Ishikawa (cell line): ENCODE measurements at regions not wholly inside any gene's neighbourhood (a gene's known extent, or its start where the extent isn't known, plus 50 kb on each side); places are given as distances from the start of the nearest gene placed in this dataset.

Source experiments
- CEBPB ChIP-seq: IDR thresholded peaks from 2 replicates; pipeline ENCODE4 v1.6.1; 2012
- CREB1 ChIP-seq: IDR thresholded peaks from 2 replicates; pipeline ENCODE4 v1.6.1; 2012; ENCODE audit warnings: low read depth
- EGR1 ChIP-seq: IDR thresholded peaks from 2 replicates; pipeline ENCODE4 v1.6.1; 2012
- EP300 ChIP-seq: IDR thresholded peaks from 2 replicates; pipeline ENCODE4 v1.6.1; 2012; ENCODE audit warnings: borderline replicate concordance
- FOXM1 ChIP-seq: IDR thresholded peaks from 2 replicates; pipeline ENCODE4 v1.6.1; 2012; ENCODE audit warnings: low read depth, borderline replicate concordance
- MAX ChIP-seq: IDR thresholded peaks from 2 replicates; pipeline ENCODE4 v1.6.1; 2012
- NFIC ChIP-seq: IDR thresholded peaks from 2 replicates; pipeline ENCODE4 v1.6.1; 2012
- RAD21 ChIP-seq: IDR thresholded peaks from 2 replicates; pipeline ENCODE4 v1.6.1; 2012; ENCODE audit warnings: low read depth
- REST ChIP-seq: IDR thresholded peaks from 2 replicates; pipeline ENCODE4 v1.6.1; 2012; ENCODE audit warnings: low read depth, mild to moderate bottlenecking
- TAF1 ChIP-seq: IDR thresholded peaks from 2 replicates; pipeline ENCODE4 v1.6.1; 2012; ENCODE audit warnings: low read depth, mild to moderate bottlenecking
- TCF12 ChIP-seq: IDR thresholded peaks from 2 replicates; pipeline ENCODE4 v1.6.1; 2012; ENCODE audit warnings: low read depth
- TEAD4 ChIP-seq: IDR thresholded peaks from 2 replicates; pipeline ENCODE4 v1.6.1; 2012
- USF1 ChIP-seq: IDR thresholded peaks from 2 replicates; pipeline ENCODE4 v1.6.1; 2012
- YY1 ChIP-seq: IDR thresholded peaks from 2 replicates; pipeline ENCODE4 v1.6.1; 2012; ENCODE audit warnings: low read depth
- ZBTB7A ChIP-seq: IDR thresholded peaks from 2 replicates; pipeline ENCODE4 v1.6.1; 2012; ENCODE audit warnings: low read depth

- TF ChIP-seq TAF1 (no peak), ZBTB7A (no peak), MAX (no peak), TCF12 (no peak), NFIC (no peak), USF1 (no peak)
These were observed 100.5 kb downstream of the LRRC74A start for GRCh38 chr14:76926521-76927251.

- TF ChIP-seq ZBTB7A (no peak), TCF12 (no peak)
These were observed 98.9 kb downstream of the LRRC74A start for GRCh38 chr14:76925097-76925441.

GRCh38 chr14:76924371-76925096 is 98.3 kb downstream of the LRRC74A start:
- TF ChIP-seq TAF1 (no peak), TCF12 (0 out of 2 replicates have a peak, but pooled peaks have one; percentile 21), TEAD4 (no peak), ZBTB7A (no peak; the same call in 1 of the 2 replicates), CEBPB (no peak), NFIC (no peak), EP300 (no peak; the same call in 1 of the 2 replicates), FOXM1 (no peak), EGR1 (no peak), MAX (peak; percentile 68), USF1 (peak; percentile 91), REST (no peak), CREB1 (no peak), RAD21 (no peak), YY1 (no peak)

GRCh38 chr14:76923431-76924370 is 97.5 kb downstream of the LRRC74A start:
- TF ChIP-seq NFIC = no peak
- no peak for TF ChIP-seq TAF1
- TF ChIP-seq USF1 = no peak
- TF ChIP-seq FOXM1 = no peak
- TF ChIP-seq ZBTB7A = no peak
- no peak for TF ChIP-seq YY1
- no peak for TF ChIP-seq EP300
- TF ChIP-seq TEAD4 = no peak
- TF ChIP-seq REST = no peak
- no peak for TF ChIP-seq RAD21

GRCh38 chr14:76922584-76922983 is 96.4 kb downstream of the LRRC74A start:
- TF ChIP-seq YY1 (no peak), RAD21 (no peak), CREB1 (no peak), EGR1 (no peak), TCF12 (no peak), USF1 (no peak), NFIC (no peak), MAX (no peak), TEAD4 (no peak)
